ENCODE measurements at regions not wholly inside any gene's neighbourhood (a gene's known extent, or its start where the extent isn't known, plus 50 kb on each side); places are given as distances from the start of the nearest gene placed in this dataset.

- TF ChIP-seq CTCF (conservative IDR thresholded peaks at IDR 0.05 in 1 of 2, IDR thresholded peaks at IDR 0.05 in 1 of 2; ENCODE audit: extremely low read depth in 1 of 2, insufficient read depth in 1 of 2, low read depth in 1 of 2, low read length in 2 of 2) = no peak
- TF ChIP-seq EZH2 (IDR thresholded peaks at IDR 0.05; ENCODE audit: borderline replicate concordance, low read length) = no peak
Measured at GRCh38 chr10:78947226-78947625, 121.5 kb upstream of the ZMIZ1 start.

Data from mammary epithelial cell (primary cell).